GM23248 (cell line): ENCODE measurements at regions not wholly inside any gene's neighbourhood (a gene's known extent, or its start where the extent isn't known, plus 50 kb on each side); places are given as distances from the start of the nearest gene placed in this dataset.

Experiments used
- EZH2 ChIP-seq: fragments of 200-600 bp; sonication (generic); IDR thresholded peaks from 2 replicates; pipeline ENCODE4 v1.6.1; 2018; ENCODE audit warnings: antibody characterized with exemption, mild to moderate bottlenecking; ENCODE audit not compliant: insufficient read depth, poor library complexity, severe bottlenecking
- EZH2phosphoT487 ChIP-seq: fragments of 200-600 bp; sonication (generic); IDR thresholded peaks from 2 replicates; pipeline ENCODE4 v1.6.1; 2018; ENCODE audit warnings: antibody characterized with exemption, moderate library complexity, mild to moderate bottlenecking, low read depth; ENCODE audit not compliant: insufficient read depth

GRCh38 chr5:152070591-152070990, 145.9 kb upstream of the GLRA1 start:
- TF ChIP-seq EZH2 = no peak
- no peak for TF ChIP-seq EZH2phosphoT487
